OCI-LY1 (cell line): ENCODE measurements at regions not wholly inside any gene's neighbourhood (a gene's known extent, or its start where the extent isn't known, plus 50 kb on each side); places are given as distances from the start of the nearest gene placed in this dataset.
"Not testable (repeated sequence)": the region's sequence is repeated elsewhere in the genome, so short reads cannot be mapped to it uniquely, and the experiment has no call there.

ENCODE experiments used
- H2AFZ ChIP-seq: fragments of 200-600 bp; sonication (generic), shearing (Covaris generic); 2 replicates; pipeline ENCODE4 v1.6.0; 2014; ENCODE audit warnings: antibody characterized with exemption, mild to moderate bottlenecking, low read length
- H3F3A ChIP-seq: fragments of 200-600 bp; sonication (generic), shearing (Covaris generic); 2 replicates; pipeline ENCODE4 v1.6.0; 2014; ENCODE audit warnings: mild to moderate bottlenecking, antibody characterized with exemption, low read length, moderate library complexity; ENCODE audit not compliant: insufficient read depth
- H3K27ac ChIP-seq: fragments of 200-600 bp; sonication (generic); 2 replicates; pipeline ENCODE4 v1.5.1; 2014; ENCODE audit warnings: low read length, mixed run types, mild to moderate bottlenecking, low read depth; ENCODE audit not compliant: poor library complexity, severe bottlenecking
- H3K27me3 ChIP-seq: fragments of 200-600 bp; sonication (generic); 2 replicates; pipeline ENCODE4 v1.6.0; 2014; ENCODE audit warnings: antibody characterized with exemption, mild to moderate bottlenecking, low read length, moderate library complexity; ENCODE audit not compliant: insufficient read depth
- H3K36me3 ChIP-seq: fragments of 200-600 bp; sonication (generic); 2 replicates; pipeline ENCODE4 v1.6.1; 2014; ENCODE audit warnings: mild to moderate bottlenecking, antibody characterized with exemption, low read length, moderate library complexity, mixed read lengths; ENCODE audit not compliant: insufficient read depth
- H3K4me1 ChIP-seq: fragments of 200-600 bp; sonication (generic); 2 replicates; pipeline ENCODE4 v1.5.1; 2014; ENCODE audit warnings: mild to moderate bottlenecking, low read length, moderate library complexity; ENCODE audit not compliant: insufficient read depth, severe bottlenecking
- H3K4me2 ChIP-seq: fragments of 200-600 bp; sonication (generic), shearing (Covaris generic); 2 replicates; pipeline ENCODE4 v1.6.1; 2014; ENCODE audit warnings: low read length
- H3K4me3 ChIP-seq: fragments of 200-600 bp; sonication (generic); 2 replicates; pipeline ENCODE4 v1.5.1; 2014; ENCODE audit warnings: low read length, low read depth, mild to moderate bottlenecking, mixed read lengths; ENCODE audit not compliant: poor library complexity, severe bottlenecking
- H3K79me2 ChIP-seq: fragments of 200-600 bp; shearing (Covaris generic); 2 replicates; pipeline ENCODE4 v1.6.1; 2016; ENCODE audit warnings: mixed run types, low read length, mixed read lengths; ENCODE audit not compliant: insufficient read depth
- H3K9ac ChIP-seq: fragments of 200-600 bp; sonication (generic), shearing (Covaris generic); 2 replicates; pipeline ENCODE4 v1.6.1; 2014; ENCODE audit warnings: mild to moderate bottlenecking, low read length, mixed read lengths
- H3K9me2 ChIP-seq: fragments of 200-600 bp; sonication (generic), shearing (Covaris generic); 2 replicates; pipeline ENCODE4 v1.6.1; 2014; ENCODE audit warnings: low read depth, mild to moderate bottlenecking, low read length, mixed read lengths
- H3K9me3 ChIP-seq: fragments of 200-600 bp; shearing (Covaris generic); 2 replicates; pipeline ENCODE4 v1.6.1; 2014; ENCODE audit warnings: low read length, mixed read lengths
- H4K20me1 ChIP-seq: fragments of 200-600 bp; sonication (generic), shearing (Covaris generic); 2 replicates; pipeline ENCODE4 v1.6.0; 2016; ENCODE audit warnings: mild to moderate bottlenecking, low read length; ENCODE audit not compliant: insufficient read depth
- EZH2 ChIP-seq: fragments of 200-600 bp; sonication (generic), shearing (Covaris generic); IDR thresholded peaks from 2 replicates; pipeline ENCODE4 v1.8.0; 2017; ENCODE audit warnings: borderline replicate concordance, mixed run types, mild to moderate bottlenecking, antibody characterized with exemption, low read length, moderate library complexity, mixed read lengths
- TF ChIP-seq, protein P1 (sequence below): fragments of 200-600 bp; sonication (generic), shearing (Covaris generic); IDR thresholded peaks from 2 replicates; pipeline ENCODE4 v1.5.1; 2017; ENCODE audit warnings: mild to moderate bottlenecking, antibody characterized with exemption, low read length, moderate library complexity, mixed read lengths

DNA sequence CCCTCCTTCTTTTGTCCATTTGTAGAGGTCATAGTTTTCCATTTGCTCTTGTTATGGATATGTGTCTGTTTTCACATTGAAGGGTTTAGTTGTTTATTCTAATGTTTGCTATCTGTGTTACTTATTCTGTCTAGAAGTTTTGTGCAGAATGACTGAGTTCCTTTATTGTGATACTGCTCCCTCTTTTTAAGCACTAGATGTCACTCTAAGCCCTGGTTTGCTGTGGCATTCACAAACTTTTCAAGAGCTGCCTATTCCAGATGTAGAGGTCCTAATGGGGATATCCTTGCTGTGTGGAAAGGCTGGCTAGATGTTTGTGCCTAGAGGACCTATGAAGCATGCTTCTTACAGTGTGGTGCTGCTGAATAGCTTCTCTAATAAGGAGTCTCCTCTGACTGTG is 338.6 kb downstream of the SPIN4 start:
- Histone ChIP-seq H3K27me3 (no peaks in the 10 kb centered on the region), H3K9ac (no peak overlapping the region), H3K4me2 (no peak overlapping the region), H3K4me1 (no peaks in the 10 kb centered on the region), H3K9me3 (no peaks in the 10 kb centered on the region), H3K9me2 (no peaks in the 10 kb centered on the region), H3K79me2 (no peaks in the 10 kb centered on the region), H3K36me3 (no peaks in the 10 kb centered on the region), H3K4me3 (no peak overlapping the region), H3F3A (no peaks in the 10 kb centered on the region), H3K27ac (no peak overlapping the region), H4K20me1 (no peaks in the 10 kb centered on the region), H2AFZ (no peak overlapping the region)
- TF ChIP-seq, protein P1, sequence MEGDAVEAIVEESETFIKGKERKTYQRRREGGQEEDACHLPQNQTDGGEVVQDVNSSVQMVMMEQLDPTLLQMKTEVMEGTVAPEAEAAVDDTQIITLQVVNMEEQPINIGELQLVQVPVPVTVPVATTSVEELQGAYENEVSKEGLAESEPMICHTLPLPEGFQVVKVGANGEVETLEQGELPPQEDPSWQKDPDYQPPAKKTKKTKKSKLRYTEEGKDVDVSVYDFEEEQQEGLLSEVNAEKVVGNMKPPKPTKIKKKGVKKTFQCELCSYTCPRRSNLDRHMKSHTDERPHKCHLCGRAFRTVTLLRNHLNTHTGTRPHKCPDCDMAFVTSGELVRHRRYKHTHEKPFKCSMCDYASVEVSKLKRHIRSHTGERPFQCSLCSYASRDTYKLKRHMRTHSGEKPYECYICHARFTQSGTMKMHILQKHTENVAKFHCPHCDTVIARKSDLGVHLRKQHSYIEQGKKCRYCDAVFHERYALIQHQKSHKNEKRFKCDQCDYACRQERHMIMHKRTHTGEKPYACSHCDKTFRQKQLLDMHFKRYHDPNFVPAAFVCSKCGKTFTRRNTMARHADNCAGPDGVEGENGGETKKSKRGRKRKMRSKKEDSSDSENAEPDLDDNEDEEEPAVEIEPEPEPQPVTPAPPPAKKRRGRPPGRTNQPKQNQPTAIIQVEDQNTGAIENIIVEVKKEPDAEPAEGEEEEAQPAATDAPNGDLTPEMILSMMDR = peak; percentile 32; the same call in 1 of the 2 replicates
- no peak for TF ChIP-seq EZH2

DNA sequence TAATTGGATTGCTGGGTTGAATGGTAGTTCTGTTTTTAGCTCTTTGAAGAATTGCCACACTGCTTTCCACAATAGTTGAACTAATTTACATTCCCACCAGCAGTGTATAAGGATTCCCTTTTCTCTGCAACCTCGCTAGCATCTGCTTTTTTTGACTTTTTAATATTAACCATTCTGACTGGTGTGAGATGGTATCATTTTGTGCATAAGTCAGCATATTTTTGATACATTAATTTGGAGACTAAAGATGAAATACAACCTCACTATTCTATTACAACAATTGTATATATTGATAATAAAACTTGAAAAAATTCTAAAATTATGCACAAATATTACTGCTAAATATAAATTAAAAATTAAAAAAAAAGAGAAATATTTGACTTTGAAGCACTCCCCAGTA is 350.9 kb downstream of the SPIN4 start:
- H3K79me2 ChIP-seq, H3K4me1 ChIP-seq, H3K4me2 ChIP-seq, H2AFZ ChIP-seq, H3K27ac ChIP-seq, H3K36me3 ChIP-seq, H3F3A ChIP-seq, H4K20me1 ChIP-seq, H3K27me3 ChIP-seq, H3K9me2 ChIP-seq, H3K4me3 ChIP-seq, H3K9me3 ChIP-seq, H3K9ac ChIP-seq: not testable (repeated sequence)
